K562 (cell line): ENCODE measurements at regions not wholly inside any gene's neighbourhood (a gene's known extent, or its start where the extent isn't known, plus 50 kb on each side); places are given as distances from the start of the nearest gene placed in this dataset.

ENCODE experiments used
- AFF1 ChIP-seq, 2 experiments: fragments of 450-650 bp; IDR thresholded peaks; 2 replicates each; pipeline ENCODE4 v1.6.1; 2018; ENCODE audit warnings: mild to moderate bottlenecking in 2 of 2, low read depth in 1 of 2; ENCODE audit not compliant: partially characterized antibody in 2 of 2
- CHAMP1 ChIP-seq: fragments of 450-650 bp; IDR thresholded peaks from 2 replicates; pipeline ENCODE4 v1.6.1; 2016; ENCODE audit warnings: mild to moderate bottlenecking
- GMEB1 ChIP-seq: fragments of 250-450 bp; sonication (Bioruptor Pico); IDR thresholded peaks from 2 replicates; pipeline ENCODE4 v1.4.0; 2020; ENCODE audit warnings: mild to moderate bottlenecking
- MYBL2 ChIP-seq, 2 experiments: fragments of 450-650 bp in 1 of 2; sonication (generic) in 1 of 2; formaldehyde crosslinking in 1 of 2; IDR thresholded peaks; 2 replicates each; pipeline versions ENCODE4 v1.6.1 to v1.8.1; 2017 to 2022; ENCODE audit warnings: borderline replicate concordance in 1 of 2, inconsistent platforms in 1 of 2, low read depth in 1 of 2, mild to moderate bottlenecking in 1 of 2, missing genetic modification reagents in 1 of 2, moderate library complexity in 1 of 2
- ZBTB8A ChIP-seq: fragments of 450-650 bp; IDR thresholded peaks from 2 replicates; pipeline ENCODE4 v1.6.1; 2018; ENCODE audit warnings: mild to moderate bottlenecking, moderate library complexity; ENCODE audit not compliant: partially characterized antibody
- ZNF41 ChIP-seq: fragments of 250-450 bp; sonication (Bioruptor Pico); conservative IDR thresholded peaks from 2 replicates; pipeline ENCODE4 v1.4.0; 2020; ENCODE audit warnings: mild to moderate bottlenecking

GRCh38 chr13:85430216-85430794, 368.9 kb downstream of the SLITRK6 start (continued):
- TF ChIP-seq ZNF41 (CRISPR knock-in tag) (no peak), AFF1 (IDR thresholded peaks at IDR 0.05; ENCODE audit: low read depth in 1 of 2, partially characterized antibody in 2 of 2) (no peak), ZBTB8A (no peak), GMEB1 (CRISPR knock-in tag) (no peak), MYBL2 (IDR thresholded peaks at IDR 0.05; ENCODE audit: low read depth) (no peak), MYBL2 (CRISPR knock-in tag; IDR thresholded peaks at IDR 0.05; ENCODE audit: borderline replicate concordance) (no peak), CHAMP1 (no peak)
